Coronary artery (tissue), 2 donors: ENCODE measurements at regions not wholly inside any gene's neighbourhood (a gene's known extent, or its start where the extent isn't known, plus 50 kb on each side); places are given as distances from the start of the nearest gene placed in this dataset.

Source experiments
- DNase-seq: peaks from one replicate; pipeline ENCODE4 v3.0.0-alpha.2; 2017; ENCODE audit warnings: low spot score
- H3K27ac ChIP-seq, 2 donors: fragments of 200-600 bp; sonication (generic); one replicate each; pipeline ENCODE4 v1.5.1; 2016 to 2019
- H3K4me3 ChIP-seq: fragments of 200-600 bp; sonication (generic); 2 replicates; pipeline ENCODE4 v1.5.1; 2016; ENCODE audit warnings: mild to moderate bottlenecking, moderate library complexity
- CTCF ChIP-seq: fragments of 200-600 bp; sonication (generic); IDR thresholded peaks from one replicate; pipeline ENCODE4 v1.5.1; 2019; ENCODE audit warnings: antibody characterized with exemption

- Histone ChIP-seq H3K27ac (no peak overlapping the region), H3K4me3 (no peak overlapping the region)
- no peak for TF ChIP-seq CTCF
- no peak for DNase-seq
Measured at GRCh38 chr17:71375948-71376347, 744.9 kb upstream of the SOX9 start.

GRCh38 chr17:71376933-71377332, 743.9 kb upstream of the SOX9 start:
- no peak overlapping the region for H3K4me3 ChIP-seq
- no peak overlapping the region for H3K27ac ChIP-seq
- TF ChIP-seq CTCF: no peak
- DNase-seq: no peak

- Histone ChIP-seq H3K27ac (no peak overlapping the region), H3K4me3 (no peak overlapping the region)
- DNase-seq: no peak
- TF ChIP-seq CTCF: no peak
Measured at GRCh38 chr17:71378036-71378435, 742.8 kb upstream of the SOX9 start.

- Histone ChIP-seq H3K4me3 (no peak overlapping the region), H3K27ac (no peak overlapping the region)
- TF ChIP-seq CTCF: no peak
- no peak for DNase-seq
Measured at GRCh38 chr17:71378741-71379140, 742.1 kb upstream of the SOX9 start.

GRCh38 chr17:71379512-71379911, 741.3 kb upstream of the SOX9 start:
- no peak for TF ChIP-seq CTCF

GRCh38 chr17:71380535-71380934, 740.3 kb upstream of the SOX9 start:
- no peak for DNase-seq
- no peak for TF ChIP-seq CTCF
- Histone ChIP-seq H3K4me3 (no peak overlapping the region), H3K27ac (no peak overlapping the region)

More at GRCh38 chr17:71379512-71379911, 741.3 kb upstream of the SOX9 start:
- H3K27ac ChIP-seq: no peak overlapping the region
- H3K4me3 ChIP-seq: no peak overlapping the region
- DNase-seq: no peak

- no peak for TF ChIP-seq CTCF
- no peak overlapping the region for H3K27ac ChIP-seq
- DNase-seq: no peak
- H3K4me3 ChIP-seq: no peak overlapping the region
Measured at GRCh38 chr17:71380936-71381335, 739.9 kb upstream of the SOX9 start.
